ENCODE measurements at regions not wholly inside any gene's neighbourhood (a gene's known extent, or its start where the extent isn't known, plus 50 kb on each side); places are given as distances from the start of the nearest gene placed in this dataset.

DNA sequence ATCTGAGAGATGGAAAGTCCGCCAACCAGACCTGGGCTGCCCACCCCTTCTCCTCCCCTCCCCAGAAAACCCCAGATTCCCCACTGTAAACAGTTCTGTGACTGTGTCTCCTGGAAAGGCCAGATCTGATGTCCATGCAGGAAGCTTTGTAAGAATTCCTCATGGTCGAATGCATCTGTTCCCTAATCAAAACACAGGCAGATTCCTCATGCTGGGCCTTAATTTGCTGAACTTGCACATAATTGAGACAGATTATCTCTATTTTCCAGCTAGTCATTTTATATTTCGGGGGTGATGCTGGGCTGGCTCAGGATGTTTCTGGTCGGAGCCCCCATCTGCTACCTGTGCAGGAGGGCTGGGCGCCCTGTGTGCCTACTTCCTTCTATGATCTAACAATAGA lies 233.6 kb upstream of the ASIC2 start:
- TF ChIP-seq, protein P1, sequence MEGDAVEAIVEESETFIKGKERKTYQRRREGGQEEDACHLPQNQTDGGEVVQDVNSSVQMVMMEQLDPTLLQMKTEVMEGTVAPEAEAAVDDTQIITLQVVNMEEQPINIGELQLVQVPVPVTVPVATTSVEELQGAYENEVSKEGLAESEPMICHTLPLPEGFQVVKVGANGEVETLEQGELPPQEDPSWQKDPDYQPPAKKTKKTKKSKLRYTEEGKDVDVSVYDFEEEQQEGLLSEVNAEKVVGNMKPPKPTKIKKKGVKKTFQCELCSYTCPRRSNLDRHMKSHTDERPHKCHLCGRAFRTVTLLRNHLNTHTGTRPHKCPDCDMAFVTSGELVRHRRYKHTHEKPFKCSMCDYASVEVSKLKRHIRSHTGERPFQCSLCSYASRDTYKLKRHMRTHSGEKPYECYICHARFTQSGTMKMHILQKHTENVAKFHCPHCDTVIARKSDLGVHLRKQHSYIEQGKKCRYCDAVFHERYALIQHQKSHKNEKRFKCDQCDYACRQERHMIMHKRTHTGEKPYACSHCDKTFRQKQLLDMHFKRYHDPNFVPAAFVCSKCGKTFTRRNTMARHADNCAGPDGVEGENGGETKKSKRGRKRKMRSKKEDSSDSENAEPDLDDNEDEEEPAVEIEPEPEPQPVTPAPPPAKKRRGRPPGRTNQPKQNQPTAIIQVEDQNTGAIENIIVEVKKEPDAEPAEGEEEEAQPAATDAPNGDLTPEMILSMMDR (IDR thresholded peaks at IDR 0.05): no peak
- TF ChIP-seq EP300 (IDR thresholded peaks at IDR 0.05): no peak
- TF ChIP-seq POLR2A (IDR thresholded peaks at IDR 0.05): no peak
